ENCODE measurements at regions not wholly inside any gene's neighbourhood (a gene's known extent, or its start where the extent isn't known, plus 50 kb on each side); places are given as distances from the start of the nearest gene placed in this dataset.

GRCh38 chr22:48486558-48486957, 1341.1 kb downstream of the BRD1 start (continued):
- no peak for TF ChIP-seq POLR2A (IDR thresholded peaks at IDR 0.05; ENCODE audit: borderline replicate concordance, extremely low read depth, insufficient read depth, insufficient read length)

- ChIA-PET POLR2A (no interaction called here), RAD21 (ENCODE audit: low non-redundant PET in 1 of 2, low total read pairs in 2 of 2, uncharacterized antibody in 2 of 2, unreplicated experiment in 2 of 2) (no interaction called here), CTCF (no interaction called here)
- DNase-seq (ENCODE audit: low read depth, low spot score) = no peak
- H3K4me3 ChIP-seq (replicated peaks in 1 of 2; ENCODE audit: low read depth in 1 of 2, low read length in 2 of 2) = no peak overlapping the region
- BruUV-seq (replicated peaks) = no TSS peak
- no peaks in the 10 kb centered on the region; a peak in 1 of 4 replicates for H3K9me3 ChIP-seq (ENCODE audit: control insufficient read depth in 1 of 2, insufficient read depth in 1 of 2, low read depth in 1 of 2, low read length in 2 of 2)
- ATAC-seq = no peak
- no peaks in the 10 kb centered on the region for H4K20me1 ChIP-seq (ENCODE audit: insufficient read depth)
- no peak overlapping the region for H2AFZ ChIP-seq (ENCODE audit: low read depth, low read length, poor library complexity, severe bottlenecking)
- intact Hi-C loops (cut with micrococcal nuclease) = no loop called here
- H3K4me2 ChIP-seq (ENCODE audit: low read length) = no peak overlapping the region
- no peak overlapping the region for H3K27ac ChIP-seq (ENCODE audit: low read depth, low read length)
- H3K27me3 ChIP-seq (ENCODE audit: insufficient read depth, low read length) = no peaks in the 10 kb centered on the region
- no peaks in the 10 kb centered on the region for H3K4me1 ChIP-seq (ENCODE audit: control insufficient read depth in 1 of 2, insufficient read depth in 2 of 2, low read length in 2 of 2)
- TF ChIP-seq EZH2phosphoT487 (IDR thresholded peaks at IDR 0.05; ENCODE audit: borderline replicate concordance) = no peak
- no peak for TF ChIP-seq SRF (IDR thresholded peaks at IDR 0.05; ENCODE audit: low read depth)
- no peak for TF ChIP-seq JUND (IDR thresholded peaks at IDR 0.05)
- TF ChIP-seq CEBPB (IDR thresholded peaks at IDR 0.05; ENCODE audit: low read depth) = no peak
- no peak for TF ChIP-seq SIN3A (IDR thresholded peaks at IDR 0.05; ENCODE audit: low read depth)
- TF ChIP-seq TCF7L2 (IDR thresholded peaks at IDR 0.05; ENCODE audit: borderline replicate concordance, extremely low read depth, insufficient read depth, insufficient read length) = no peak
- TF ChIP-seq SP1 (IDR thresholded peaks at IDR 0.05; ENCODE audit: low read depth) = no peak
- no peaks in the 10 kb centered on the region for H3K79me2 ChIP-seq (ENCODE audit: insufficient read depth, low read length)
- H3K9me2 ChIP-seq (ENCODE audit: insufficient read depth) = no peaks in the 10 kb centered on the region
- H3K9ac ChIP-seq (ENCODE audit: low read length) = no peak overlapping the region
- H3K36me3 ChIP-seq (ENCODE audit: control insufficient read depth in 1 of 2, insufficient read depth in 2 of 2, low read length in 2 of 2) = no peaks in the 10 kb centered on the region
Measured at GRCh38 chr22:48486134-48486532, 1341.5 kb downstream of the BRD1 start.

- Histone ChIP-seq H3K9me3 (ENCODE audit: control insufficient read depth in 1 of 2, insufficient read depth in 1 of 2, low read depth in 1 of 2, low read length in 2 of 2) (no peaks in the 10 kb centered on the region; a peak in 1 of 4 replicates), H3K4me3 (replicated peaks in 1 of 2; ENCODE audit: low read depth in 1 of 2, low read length in 2 of 2) (no peak overlapping the region), H3K9ac (ENCODE audit: low read length) (no peak overlapping the region), H3K9me2 (ENCODE audit: insufficient read depth) (no peaks in the 10 kb centered on the region), H3K27ac (ENCODE audit: low read depth, low read length) (no peak overlapping the region), H3K79me2 (ENCODE audit: insufficient read depth, low read length) (no peaks in the 10 kb centered on the region), H3K27me3 (ENCODE audit: insufficient read depth, low read length) (no peaks in the 10 kb centered on the region), H3K4me1 (ENCODE audit: control insufficient read depth in 1 of 2, insufficient read depth in 2 of 2, low read length in 2 of 2) (no peaks in the 10 kb centered on the region), H2AFZ (ENCODE audit: low read depth, low read length, poor library complexity, severe bottlenecking) (no peak overlapping the region), H3K4me2 (ENCODE audit: low read length) (no peak overlapping the region), H3K36me3 (ENCODE audit: control insufficient read depth in 1 of 2, insufficient read depth in 2 of 2, low read length in 2 of 2) (no peaks in the 10 kb centered on the region), H4K20me1 (ENCODE audit: insufficient read depth) (no peaks in the 10 kb centered on the region)
- intact Hi-C loops (cut with micrococcal nuclease) = no loop called here
- ChIA-PET RAD21 (ENCODE audit: low non-redundant PET in 1 of 2, low total read pairs in 2 of 2, uncharacterized antibody in 2 of 2, unreplicated experiment in 2 of 2) (no interaction called here), POLR2A (interaction anchor here (0.6 kb wide), 1 partner anchor 493 kb away, joined by 3 read pairs; no protein-coding TSS in a partner anchor), CTCF (no interaction called here)
- DNase-seq (ENCODE audit: low read depth, low spot score) = no peak
- no TSS peak for BruUV-seq (replicated peaks)
- no peak for TF ChIP-seq RAD21 (IDR thresholded peaks at IDR 0.05; ENCODE audit: low read depth)
- TF ChIP-seq POLR2AphosphoS5 (IDR thresholded peaks at IDR 0.05; ENCODE audit: low read depth, low read length) = no peak
- TF ChIP-seq ELF1 (IDR thresholded peaks at IDR 0.05; ENCODE audit: borderline replicate concordance, low read depth) = no peak
- no peak for TF ChIP-seq JUND (IDR thresholded peaks at IDR 0.05)
- no peak for TF ChIP-seq CEBPB (IDR thresholded peaks at IDR 0.05; ENCODE audit: low read depth)
- TF ChIP-seq SRF (IDR thresholded peaks at IDR 0.05; ENCODE audit: low read depth) = no peak
- no peak for TF ChIP-seq FOSL1 (IDR thresholded peaks at IDR 0.05; ENCODE audit: low read depth)
- no peak for TF ChIP-seq ZFX (IDR thresholded peaks at IDR 0.05)
- ATAC-seq = no peak
Measured at GRCh38 chr22:48485149-48486133, 1342.2 kb downstream of the BRD1 start.
